A673 (cell line): ENCODE measurements at regions not wholly inside any gene's neighbourhood (a gene's known extent, or its start where the extent isn't known, plus 50 kb on each side); places are given as distances from the start of the nearest gene placed in this dataset.
"Not testable (repeated sequence)": the region's sequence is repeated elsewhere in the genome, so short reads cannot be mapped to it uniquely, and the experiment has no call there.

ENCODE experiments used
- EZH2 ChIP-seq: fragments of 200-600 bp; sonication (generic); IDR thresholded peaks from 2 replicates; pipeline ENCODE4 v1.6.1; 2017; ENCODE audit warnings: borderline replicate concordance, low read depth, mild to moderate bottlenecking, mixed read lengths, antibody characterized with exemption, low read length; ENCODE audit not compliant: poor library complexity, severe bottlenecking
- TF ChIP-seq, protein P1 (sequence below): fragments of 300-800, 200-600 bp; sonication (generic); conservative IDR thresholded peaks from 2 replicates; pipeline ENCODE4 v1.5.1; 2017; ENCODE audit warnings: low read depth, mild to moderate bottlenecking, antibody characterized with exemption, low read length, moderate library complexity, mixed read lengths

DNA sequence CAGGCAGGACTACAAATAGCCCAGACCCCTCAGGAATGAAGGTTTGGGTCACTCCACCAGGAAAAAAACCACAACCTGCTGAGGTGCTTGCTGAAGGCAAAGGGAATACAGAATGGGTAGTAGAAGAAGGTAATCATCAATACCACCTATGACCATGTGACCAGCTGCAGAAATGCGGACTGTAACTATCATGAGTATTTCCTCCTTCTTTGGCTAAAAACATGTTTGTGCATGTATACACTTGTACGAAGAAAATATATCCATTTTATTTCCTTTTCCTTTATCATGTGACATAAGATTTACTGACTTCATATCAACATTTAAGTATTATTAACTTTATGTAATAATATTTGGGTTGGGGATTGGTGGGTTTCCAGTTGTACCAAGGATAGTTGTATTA is 58.3 kb upstream of the TINAGL1 start:
- TF ChIP-seq, protein P1, sequence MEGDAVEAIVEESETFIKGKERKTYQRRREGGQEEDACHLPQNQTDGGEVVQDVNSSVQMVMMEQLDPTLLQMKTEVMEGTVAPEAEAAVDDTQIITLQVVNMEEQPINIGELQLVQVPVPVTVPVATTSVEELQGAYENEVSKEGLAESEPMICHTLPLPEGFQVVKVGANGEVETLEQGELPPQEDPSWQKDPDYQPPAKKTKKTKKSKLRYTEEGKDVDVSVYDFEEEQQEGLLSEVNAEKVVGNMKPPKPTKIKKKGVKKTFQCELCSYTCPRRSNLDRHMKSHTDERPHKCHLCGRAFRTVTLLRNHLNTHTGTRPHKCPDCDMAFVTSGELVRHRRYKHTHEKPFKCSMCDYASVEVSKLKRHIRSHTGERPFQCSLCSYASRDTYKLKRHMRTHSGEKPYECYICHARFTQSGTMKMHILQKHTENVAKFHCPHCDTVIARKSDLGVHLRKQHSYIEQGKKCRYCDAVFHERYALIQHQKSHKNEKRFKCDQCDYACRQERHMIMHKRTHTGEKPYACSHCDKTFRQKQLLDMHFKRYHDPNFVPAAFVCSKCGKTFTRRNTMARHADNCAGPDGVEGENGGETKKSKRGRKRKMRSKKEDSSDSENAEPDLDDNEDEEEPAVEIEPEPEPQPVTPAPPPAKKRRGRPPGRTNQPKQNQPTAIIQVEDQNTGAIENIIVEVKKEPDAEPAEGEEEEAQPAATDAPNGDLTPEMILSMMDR: not testable (repeated sequence)
- not testable (repeated sequence) for TF ChIP-seq EZH2
